ENCODE measurements at regions not wholly inside any gene's neighbourhood (a gene's known extent, or its start where the extent isn't known, plus 50 kb on each side); places are given as distances from the start of the nearest gene placed in this dataset.
"Not testable (repeated sequence)": the region's sequence is repeated elsewhere in the genome, so short reads cannot be mapped to it uniquely, and the experiment has no call there.

GRCh38 chr19:21668072-21668773, 99.2 kb downstream of the ZNF100 start:
- H3K4me1 ChIP-seq (ENCODE audit: control insufficient read depth, insufficient read depth, low read length, poor library complexity, severe bottlenecking); H3K27me3 ChIP-seq (replicated peaks; ENCODE audit: control insufficient read depth, insufficient read depth, low read length, poor library complexity, severe bottlenecking); H3K36me3 ChIP-seq (ENCODE audit: control insufficient read depth, insufficient read depth, low read length); DNase-seq; H3K4me3 ChIP-seq (ENCODE audit: insufficient read depth, low read depth, low read length, poor library complexity, severe bottlenecking); H3K27ac ChIP-seq (ENCODE audit: insufficient read depth, low read length, poor library complexity, severe bottlenecking); H3K9me3 ChIP-seq (ENCODE audit: control insufficient read depth, low read length): not testable (repeated sequence)

GRCh38 chr19:21655540-21656126, 111.7 kb downstream of the ZNF100 start:
- Histone ChIP-seq H3K4me3 (ENCODE audit: insufficient read depth, low read depth, low read length, poor library complexity, severe bottlenecking) (no peak overlapping the region), H3K36me3 (ENCODE audit: control insufficient read depth, insufficient read depth, low read length) (no peaks in the 10 kb centered on the region), H3K27ac (ENCODE audit: insufficient read depth, low read length, poor library complexity, severe bottlenecking) (no peak overlapping the region), H3K27me3 (replicated peaks; ENCODE audit: control insufficient read depth, insufficient read depth, low read length, poor library complexity, severe bottlenecking) (no peaks in the 10 kb centered on the region), H3K9me3 (ENCODE audit: control insufficient read depth, low read length) (peaks cover 3% of the 10 kb centered on the region), H3K4me1 (ENCODE audit: control insufficient read depth, insufficient read depth, low read length, poor library complexity, severe bottlenecking) (no peaks in the 10 kb centered on the region)
- DNase-seq: no peak

- H3K27ac ChIP-seq (ENCODE audit: insufficient read depth, low read length, poor library complexity, severe bottlenecking); H3K36me3 ChIP-seq (ENCODE audit: control insufficient read depth, insufficient read depth, low read length); H3K27me3 ChIP-seq (replicated peaks; ENCODE audit: control insufficient read depth, insufficient read depth, low read length, poor library complexity, severe bottlenecking); H3K4me3 ChIP-seq (ENCODE audit: insufficient read depth, low read depth, low read length, poor library complexity, severe bottlenecking); H3K4me1 ChIP-seq (ENCODE audit: control insufficient read depth, insufficient read depth, low read length, poor library complexity, severe bottlenecking); H3K9me3 ChIP-seq (ENCODE audit: control insufficient read depth, low read length); DNase-seq: not testable (repeated sequence)
These were observed 115.9 kb downstream of the ZNF100 start for GRCh38 chr19:21651478-21651877.

GRCh38 chr19:21638776-21639175, 128.6 kb downstream of the ZNF100 start:
- H3K27ac ChIP-seq (ENCODE audit: insufficient read depth, low read length, poor library complexity, severe bottlenecking): no peak overlapping the region
- no peaks in the 10 kb centered on the region for H3K4me1 ChIP-seq (ENCODE audit: control insufficient read depth, insufficient read depth, low read length, poor library complexity, severe bottlenecking)
- H3K36me3 ChIP-seq (ENCODE audit: control insufficient read depth, insufficient read depth, low read length): no peaks in the 10 kb centered on the region
- H3K27me3 ChIP-seq (replicated peaks; ENCODE audit: control insufficient read depth, insufficient read depth, low read length, poor library complexity, severe bottlenecking): no peaks in the 10 kb centered on the region
- DNase-seq: no peak
- H3K4me3 ChIP-seq (ENCODE audit: insufficient read depth, low read depth, low read length, poor library complexity, severe bottlenecking): no peak overlapping the region
- no peaks in the 10 kb centered on the region for H3K9me3 ChIP-seq (ENCODE audit: control insufficient read depth, low read length)

- Histone ChIP-seq H3K4me1 (ENCODE audit: control insufficient read depth, insufficient read depth, low read length, poor library complexity, severe bottlenecking) (no peaks in the 10 kb centered on the region), H3K4me3 (ENCODE audit: insufficient read depth, low read depth, low read length, poor library complexity, severe bottlenecking) (no peak overlapping the region), H3K9me3 (ENCODE audit: control insufficient read depth, low read length) (no peaks in the 10 kb centered on the region), H3K27me3 (replicated peaks; ENCODE audit: control insufficient read depth, insufficient read depth, low read length, poor library complexity, severe bottlenecking) (no peaks in the 10 kb centered on the region), H3K36me3 (ENCODE audit: control insufficient read depth, insufficient read depth, low read length) (no peaks in the 10 kb centered on the region), H3K27ac (ENCODE audit: insufficient read depth, low read length, poor library complexity, severe bottlenecking) (no peak overlapping the region)
- no peak for DNase-seq
These were observed 121.7 kb downstream of the ZNF429 start for GRCh38 chr19:21626924-21627697.

GRCh38 chr19:21626091-21626490, 120.7 kb downstream of the ZNF429 start:
- no peak for DNase-seq
- Histone ChIP-seq H3K27ac (ENCODE audit: insufficient read depth, low read length, poor library complexity, severe bottlenecking) (no peak overlapping the region), H3K36me3 (ENCODE audit: control insufficient read depth, insufficient read depth, low read length) (no peaks in the 10 kb centered on the region), H3K27me3 (replicated peaks; ENCODE audit: control insufficient read depth, insufficient read depth, low read length, poor library complexity, severe bottlenecking) (no peaks in the 10 kb centered on the region), H3K4me3 (ENCODE audit: insufficient read depth, low read depth, low read length, poor library complexity, severe bottlenecking) (no peak overlapping the region), H3K4me1 (ENCODE audit: control insufficient read depth, insufficient read depth, low read length, poor library complexity, severe bottlenecking) (no peaks in the 10 kb centered on the region), H3K9me3 (ENCODE audit: control insufficient read depth, low read length) (no peaks in the 10 kb centered on the region)

- H3K36me3 ChIP-seq (ENCODE audit: control insufficient read depth, insufficient read depth, low read length): no peaks in the 10 kb centered on the region
- H3K27ac ChIP-seq (ENCODE audit: insufficient read depth, low read length, poor library complexity, severe bottlenecking): no peak overlapping the region
- no peak overlapping the region for H3K4me3 ChIP-seq (ENCODE audit: insufficient read depth, low read depth, low read length, poor library complexity, severe bottlenecking)
- no peaks in the 10 kb centered on the region for H3K27me3 ChIP-seq (replicated peaks; ENCODE audit: control insufficient read depth, insufficient read depth, low read length, poor library complexity, severe bottlenecking)
- no peaks in the 10 kb centered on the region for H3K9me3 ChIP-seq (ENCODE audit: control insufficient read depth, low read length)
- H3K4me1 ChIP-seq (ENCODE audit: control insufficient read depth, insufficient read depth, low read length, poor library complexity, severe bottlenecking): no peaks in the 10 kb centered on the region
- no peak for DNase-seq
These were observed 117.5 kb downstream of the ZNF429 start for GRCh38 chr19:21622920-21623319.

- Histone ChIP-seq H3K4me3 (ENCODE audit: insufficient read depth, low read depth, low read length, poor library complexity, severe bottlenecking) (no peak overlapping the region), H3K36me3 (ENCODE audit: control insufficient read depth, insufficient read depth, low read length) (no peaks in the 10 kb centered on the region), H3K9me3 (ENCODE audit: control insufficient read depth, low read length) (no peaks in the 10 kb centered on the region), H3K27ac (ENCODE audit: insufficient read depth, low read length, poor library complexity, severe bottlenecking) (no peak overlapping the region), H3K27me3 (replicated peaks; ENCODE audit: control insufficient read depth, insufficient read depth, low read length, poor library complexity, severe bottlenecking) (no peaks in the 10 kb centered on the region), H3K4me1 (ENCODE audit: control insufficient read depth, insufficient read depth, low read length, poor library complexity, severe bottlenecking) (no peaks in the 10 kb centered on the region)
- no peak for DNase-seq
These were observed 116.3 kb downstream of the ZNF429 start for GRCh38 chr19:21621671-21622070.

- Histone ChIP-seq H3K4me1 (ENCODE audit: control insufficient read depth, insufficient read depth, low read length, poor library complexity, severe bottlenecking) (no peaks in the 10 kb centered on the region), H3K27ac (ENCODE audit: insufficient read depth, low read length, poor library complexity, severe bottlenecking) (no peak overlapping the region), H3K36me3 (ENCODE audit: control insufficient read depth, insufficient read depth, low read length) (no peaks in the 10 kb centered on the region), H3K4me3 (ENCODE audit: insufficient read depth, low read depth, low read length, poor library complexity, severe bottlenecking) (no peak overlapping the region), H3K9me3 (ENCODE audit: control insufficient read depth, low read length) (no peaks in the 10 kb centered on the region), H3K27me3 (replicated peaks; ENCODE audit: control insufficient read depth, insufficient read depth, low read length, poor library complexity, severe bottlenecking) (no peaks in the 10 kb centered on the region)
- no peak for DNase-seq
These were observed 112.4 kb downstream of the ZNF429 start for GRCh38 chr19:21617740-21618339.

- H3K27ac ChIP-seq (ENCODE audit: insufficient read depth, low read length, poor library complexity, severe bottlenecking); DNase-seq; H3K4me3 ChIP-seq (ENCODE audit: insufficient read depth, low read depth, low read length, poor library complexity, severe bottlenecking); H3K27me3 ChIP-seq (replicated peaks; ENCODE audit: control insufficient read depth, insufficient read depth, low read length, poor library complexity, severe bottlenecking); H3K4me1 ChIP-seq (ENCODE audit: control insufficient read depth, insufficient read depth, low read length, poor library complexity, severe bottlenecking); H3K9me3 ChIP-seq (ENCODE audit: control insufficient read depth, low read length); H3K36me3 ChIP-seq (ENCODE audit: control insufficient read depth, insufficient read depth, low read length): not testable (repeated sequence)
These were observed 109.4 kb downstream of the ZNF429 start for GRCh38 chr19:21614776-21615175.

All from effector memory CD4-positive, alpha-beta T cell (primary cell).